ENCODE measurements at regions not wholly inside any gene's neighbourhood (a gene's known extent, or its start where the extent isn't known, plus 50 kb on each side); places are given as distances from the start of the nearest gene placed in this dataset.

DNA sequence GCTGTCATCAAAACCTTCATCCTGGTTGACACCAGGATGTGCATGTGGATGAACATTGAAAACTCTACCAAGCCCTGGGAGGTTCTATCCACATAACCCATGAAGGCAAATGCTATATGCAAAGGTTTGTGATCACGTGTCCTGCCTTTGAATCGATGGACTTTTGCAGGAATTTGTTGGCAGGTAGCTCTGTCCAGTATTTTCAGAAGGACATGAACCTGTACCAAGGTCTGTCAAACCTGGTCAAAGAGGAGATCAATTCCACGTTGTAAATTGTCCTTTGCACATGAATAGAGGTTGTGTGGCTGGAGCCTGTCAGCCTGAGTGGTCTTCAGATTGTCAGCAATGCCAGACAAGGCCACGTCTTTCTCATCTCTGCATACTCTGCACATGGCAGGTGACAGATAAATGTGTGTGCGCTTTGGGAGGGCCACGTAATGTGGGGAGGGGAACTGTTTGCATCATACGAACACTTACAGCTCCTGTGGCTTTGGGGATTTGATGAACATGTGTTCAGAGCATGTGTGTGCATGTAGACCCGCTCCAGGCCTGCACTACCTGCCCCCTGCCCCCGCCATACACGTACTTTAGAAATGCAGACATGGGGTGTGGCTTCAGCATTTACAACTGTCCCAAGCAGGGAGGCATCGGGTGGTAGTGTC is 169.1 kb downstream of the ERMARD start:
- TF ChIP-seq SUZ12 (IDR thresholded peaks at IDR 0.05; ENCODE audit: extremely low read depth, insufficient read depth, insufficient read length) = no peak
- TF ChIP-seq YY1 (IDR thresholded peaks at IDR 0.05; ENCODE audit: insufficient read depth, insufficient read length) = no peak
- TF ChIP-seq ZNF274 (IDR thresholded peaks at IDR 0.05; ENCODE audit: low read depth, low read length) = no peak

All from NT2/D1 (cell line).